ENCODE measurements at regions not wholly inside any gene's neighbourhood (a gene's known extent, or its start where the extent isn't known, plus 50 kb on each side); places are given as distances from the start of the nearest gene placed in this dataset.

DNA sequence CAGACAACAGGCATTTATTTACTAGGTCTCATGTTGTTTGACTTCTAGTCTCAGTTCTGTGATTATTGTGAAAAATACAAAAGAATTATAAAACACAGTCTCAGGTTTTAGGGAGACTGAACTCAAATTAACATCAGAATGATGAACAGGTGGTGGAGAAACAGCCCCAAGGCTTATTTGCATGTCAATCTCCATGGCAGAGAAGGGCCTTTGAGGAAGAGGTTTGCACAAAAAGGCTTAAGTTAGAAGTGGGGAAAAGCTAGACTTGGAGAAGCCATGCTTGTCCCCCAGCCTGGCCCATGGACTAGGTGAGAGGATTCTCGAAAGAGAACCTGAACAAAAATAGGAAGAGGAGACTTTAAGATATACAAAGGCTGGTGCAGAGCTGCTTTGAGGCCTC, 183.3 kb downstream of the EDN1 start:
- no peak for DNase-seq
- no peaks in the 10 kb centered on the region for H3K9me3 ChIP-seq
- H3K27ac ChIP-seq, result peak overlapping the region; percentile 6 to 79 (median 70)
- H3K36me3 ChIP-seq, result no peaks in the 10 kb centered on the region
- H3K4me3 ChIP-seq, result no peak overlapping the region
- H3K27me3 ChIP-seq, result no peaks in the 10 kb centered on the region
- H3K4me1 ChIP-seq, result peaks cover 3 to 32% (median 7%) of the 10 kb centered on the region in 3 donors
- TF ChIP-seq CTCF (IDR thresholded peaks at IDR 0.05), result no peak
- TF ChIP-seq POLR2A (IDR thresholded peaks at IDR 0.05), result no peak
- 37 to 57% methylated on average over 1 of the region's 1 CpG for WGBS, 2 donors
- intact Hi-C loops (cut with DNase I), result no loop called here

GRCh38 chr6:12474167-12475140, 184.3 kb downstream of the EDN1 start:
- H3K36me3 ChIP-seq, result no peaks in the 10 kb centered on the region
- TF ChIP-seq CTCF (IDR thresholded peaks at IDR 0.05) (no peak), POLR2A (IDR thresholded peaks at IDR 0.05) (no peak)
- intact Hi-C loops (cut with DNase I), result no loop called here
- H3K4me3 ChIP-seq, result no peak overlapping the region
- no peaks in the 10 kb centered on the region for H3K27me3 ChIP-seq
- DNase-seq, result no peak
- WGBS, 2 donors, result 54 to 60% methylated on average over 7 of the region's 7 CpGs
- H3K27ac ChIP-seq, result peak overlapping the region; percentile 6 to 79 (median 70)
- H3K9me3 ChIP-seq, result no peaks in the 10 kb centered on the region
- peaks cover 3 to 32% (median 7%) of the 10 kb centered on the region in 3 donors for H3K4me1 ChIP-seq

- DNase-seq, result no peak
- TF ChIP-seq CTCF (IDR thresholded peaks at IDR 0.05), result no peak
- TF ChIP-seq POLR2A (IDR thresholded peaks at IDR 0.05), result no peak
- H3K9me3 ChIP-seq, result no peaks in the 10 kb centered on the region
- no peaks in the 10 kb centered on the region for H3K36me3 ChIP-seq
- H3K4me3 ChIP-seq, result no peak overlapping the region
- peaks cover 3 to 32% (median 7%) of the 10 kb centered on the region in 3 donors for H3K4me1 ChIP-seq
- no peak overlapping the region for H3K27ac ChIP-seq
- H3K27me3 ChIP-seq, result no peaks in the 10 kb centered on the region
- intact Hi-C loops (cut with DNase I), result no loop called here
Observed at GRCh38 chr6:12476484-12476883, 186.3 kb downstream of the EDN1 start.

- peaks cover 0 to 21% (median 4%) of the 10 kb centered on the region in 3 donors for H3K4me1 ChIP-seq
- intact Hi-C loops (cut with DNase I), result no loop called here
- no peak for DNase-seq
- H3K4me3 ChIP-seq, result no peak overlapping the region
- no peaks in the 10 kb centered on the region for H3K27me3 ChIP-seq
- no peak overlapping the region for H3K27ac ChIP-seq
- TF ChIP-seq CTCF (IDR thresholded peaks at IDR 0.05) (no peak), POLR2A (IDR thresholded peaks at IDR 0.05) (no peak)
- no peaks in the 10 kb centered on the region for H3K36me3 ChIP-seq
- 96 to 97% methylated on average over 3 of the region's 3 CpGs for WGBS, 2 donors
- no peaks in the 10 kb centered on the region for H3K9me3 ChIP-seq
Observed at GRCh38 chr6:12477616-12478015, 187.5 kb downstream of the EDN1 start.

DNA sequence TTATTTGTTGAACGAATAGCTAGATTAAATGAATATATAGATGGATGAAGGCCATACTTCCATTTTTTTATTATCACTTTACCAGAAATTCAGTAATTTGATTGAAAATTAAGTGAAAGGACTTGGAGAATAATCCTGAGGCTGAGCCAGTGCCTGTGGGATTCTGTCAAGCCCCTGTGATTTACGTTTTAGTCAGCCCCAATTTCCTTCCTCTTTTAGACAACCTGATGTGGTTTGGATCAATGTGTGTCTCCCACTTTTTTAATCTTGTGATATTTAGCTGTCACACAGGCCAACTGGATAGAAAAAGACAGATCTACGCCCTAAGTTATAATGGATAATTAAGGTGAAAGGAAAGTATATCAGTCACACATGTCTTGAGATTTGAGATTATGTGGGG, 188.8 kb downstream of the EDN1 start:
- H3K36me3 ChIP-seq, result no peaks in the 10 kb centered on the region
- H3K4me1 ChIP-seq, result peaks cover 0 to 17% (median 3%) of the 10 kb centered on the region in 3 donors
- intact Hi-C loops (cut with DNase I), result no loop called here
- H3K27me3 ChIP-seq, result no peaks in the 10 kb centered on the region
- DNase-seq, result no peak
- WGBS, 2 donors, result 78 to 83% methylated on average over 3 of the region's 3 CpGs
- TF ChIP-seq CTCF (IDR thresholded peaks at IDR 0.05), result no peak
- H3K27ac ChIP-seq, result no peak overlapping the region
- no peaks in the 10 kb centered on the region for H3K9me3 ChIP-seq
- no peak overlapping the region for H3K4me3 ChIP-seq

Measured in esophagus squamous epithelium (tissue), 5 donors.